ENCODE measurements at regions not wholly inside any gene's neighbourhood (a gene's known extent, or its start where the extent isn't known, plus 50 kb on each side); places are given as distances from the start of the nearest gene placed in this dataset.

GRCh38 chr20:8935878-8936277, 133.0 kb upstream of the PLCB4 start:
- Mint-ChIP-seq H3K9me3 (peaks cover 7% of the 10 kb centered on the region), H3K4me3 (no peak overlapping the region), H3K4me1 (peaks cover 13% of the 10 kb centered on the region), H3K27me3 (ENCODE audit: low read depth) (peaks cover 8% of the 10 kb centered on the region), H3K27ac (no peak overlapping the region), H3K36me3 (no peaks in the 10 kb centered on the region)
- TF ChIP-seq, protein P1, sequence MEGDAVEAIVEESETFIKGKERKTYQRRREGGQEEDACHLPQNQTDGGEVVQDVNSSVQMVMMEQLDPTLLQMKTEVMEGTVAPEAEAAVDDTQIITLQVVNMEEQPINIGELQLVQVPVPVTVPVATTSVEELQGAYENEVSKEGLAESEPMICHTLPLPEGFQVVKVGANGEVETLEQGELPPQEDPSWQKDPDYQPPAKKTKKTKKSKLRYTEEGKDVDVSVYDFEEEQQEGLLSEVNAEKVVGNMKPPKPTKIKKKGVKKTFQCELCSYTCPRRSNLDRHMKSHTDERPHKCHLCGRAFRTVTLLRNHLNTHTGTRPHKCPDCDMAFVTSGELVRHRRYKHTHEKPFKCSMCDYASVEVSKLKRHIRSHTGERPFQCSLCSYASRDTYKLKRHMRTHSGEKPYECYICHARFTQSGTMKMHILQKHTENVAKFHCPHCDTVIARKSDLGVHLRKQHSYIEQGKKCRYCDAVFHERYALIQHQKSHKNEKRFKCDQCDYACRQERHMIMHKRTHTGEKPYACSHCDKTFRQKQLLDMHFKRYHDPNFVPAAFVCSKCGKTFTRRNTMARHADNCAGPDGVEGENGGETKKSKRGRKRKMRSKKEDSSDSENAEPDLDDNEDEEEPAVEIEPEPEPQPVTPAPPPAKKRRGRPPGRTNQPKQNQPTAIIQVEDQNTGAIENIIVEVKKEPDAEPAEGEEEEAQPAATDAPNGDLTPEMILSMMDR (IDR thresholded peaks at IDR 0.05; ENCODE audit: unreplicated experiment), result no peak
- DNase-seq (ENCODE audit: low spot score in 2 of 2, unreplicated experiment in 2 of 2), result no peak

GRCh38 chr20:8938532-8938931, 130.4 kb upstream of the PLCB4 start:
- Mint-ChIP-seq H3K36me3 (no peaks in the 10 kb centered on the region), H3K4me3 (no peak overlapping the region), H3K9me3 (no peaks in the 10 kb centered on the region), H3K4me1 (peaks cover 11% of the 10 kb centered on the region), H3K27me3 (ENCODE audit: low read depth) (peaks cover 15% of the 10 kb centered on the region), H3K27ac (no peak overlapping the region)
- no peak for DNase-seq (ENCODE audit: low spot score in 2 of 2, unreplicated experiment in 2 of 2)
- TF ChIP-seq, protein P1 (IDR thresholded peaks at IDR 0.05; ENCODE audit: unreplicated experiment), result no peak

DNA sequence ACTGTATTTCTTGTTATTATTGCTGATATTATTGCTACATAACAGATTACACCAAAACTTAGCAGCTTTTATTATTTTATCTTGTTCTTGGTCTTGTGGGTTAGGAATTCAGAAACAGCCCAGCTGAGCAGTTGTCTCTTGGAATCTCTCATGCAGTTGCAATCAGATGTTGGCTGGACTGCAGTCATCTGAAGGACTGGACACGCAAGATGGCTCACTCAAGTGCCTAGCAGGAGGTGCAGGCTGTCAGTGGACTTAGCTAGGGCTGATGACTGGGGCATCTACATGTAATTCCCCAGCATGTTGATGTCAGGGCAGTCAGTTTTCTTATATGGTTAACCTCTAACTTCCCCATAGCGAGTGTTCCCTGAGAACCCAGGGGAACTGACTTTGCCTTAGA, 128.6 kb upstream of the PLCB4 start:
- Mint-ChIP-seq H3K36me3 (no peaks in the 10 kb centered on the region), H3K4me3 (no peak overlapping the region), H3K27ac (no peak overlapping the region), H3K9me3 (no peaks in the 10 kb centered on the region), H3K27me3 (ENCODE audit: low read depth) (peaks cover 18% of the 10 kb centered on the region), H3K4me1 (peaks cover 5% of the 10 kb centered on the region)
- DNase-seq (ENCODE audit: low spot score in 2 of 2, unreplicated experiment in 2 of 2), result no peak
- TF ChIP-seq, protein P1 (IDR thresholded peaks at IDR 0.05; ENCODE audit: unreplicated experiment), result no peak

- Mint-ChIP-seq H3K9me3 (no peaks in the 10 kb centered on the region), H3K4me3 (no peak overlapping the region), H3K36me3 (no peaks in the 10 kb centered on the region), H3K27ac (no peak overlapping the region), H3K27me3 (ENCODE audit: low read depth) (peaks cover 34% of the 10 kb centered on the region), H3K4me1 (peaks cover 9% of the 10 kb centered on the region)
- no peak for DNase-seq (ENCODE audit: low spot score in 2 of 2, unreplicated experiment in 2 of 2)
- TF ChIP-seq, protein P1 (IDR thresholded peaks at IDR 0.05; ENCODE audit: unreplicated experiment), result no peak
These were observed 125.3 kb upstream of the PLCB4 start for GRCh38 chr20:8943631-8944030.

GRCh38 chr20:8946036-8946940, 122.6 kb upstream of the PLCB4 start:
- Mint-ChIP-seq H3K27me3 (ENCODE audit: low read depth) (peaks cover 37% of the 10 kb centered on the region), H3K9me3 (no peaks in the 10 kb centered on the region), H3K27ac (no peak overlapping the region), H3K4me3 (no peak overlapping the region), H3K4me1 (peaks cover 7% of the 10 kb centered on the region), H3K36me3 (no peaks in the 10 kb centered on the region)
- TF ChIP-seq, protein P1 (IDR thresholded peaks at IDR 0.05; ENCODE audit: unreplicated experiment), result no peak
- DNase-seq (ENCODE audit: low spot score in 2 of 2, unreplicated experiment in 2 of 2), result no peak
